D721Med (cell line): ENCODE measurements at regions not wholly inside any gene's neighbourhood (a gene's known extent, or its start where the extent isn't known, plus 50 kb on each side); places are given as distances from the start of the nearest gene placed in this dataset.
A peak's percentile ranks its signal among the peaks of the same experiment; 100 is the strongest.
"Not testable (repeated sequence)": the region's sequence is repeated elsewhere in the genome, so short reads cannot be mapped to it uniquely, and the experiment has no call there.

Source experiments
- DNase-seq: peaks from one replicate; pipeline ENCODE4 v3.0.0; 2011; ENCODE audit warnings: low spot score; ENCODE audit not compliant: insufficient read length
- FAIRE-seq: peaks from 2 replicates; lab custom pipeline; 2011; peaks lifted over from hg19 to GRCh38; lab: Jason Lieb, UNC
- CTCF ChIP-seq: IDR thresholded peaks from 2 replicates; pipeline ENCODE4 v1.5.1; 2012; ENCODE audit warnings: mild to moderate bottlenecking, control low read depth; ENCODE audit not compliant: insufficient read depth; ENCODE audit errors: missing control alignments

- FAIRE-seq (no peak), DNase-seq (no peak)
- no peak for TF ChIP-seq CTCF
These were observed 72.0 kb upstream of the FOXP2 start for GRCh38 chr7:114342431-114343179.

- DNase-seq (no peak), FAIRE-seq (no peak)
- TF ChIP-seq CTCF = no peak
These were observed 73.0 kb upstream of the FOXP2 start for GRCh38 chr7:114341648-114342047.

GRCh38 chr7:114334989-114335388 lies 79.6 kb upstream of the FOXP2 start:
- FAIRE-seq (no peak), DNase-seq (no peak)
- no peak for TF ChIP-seq CTCF

GRCh38 chr7:114329458-114329857 lies 85.2 kb upstream of the FOXP2 start:
- FAIRE-seq, DNase-seq: not testable (repeated sequence)

GRCh38 chr7:114317450-114318098 lies 97.0 kb upstream of the FOXP2 start:
- FAIRE-seq (no peak), DNase-seq (no peak)
- TF ChIP-seq CTCF = no peak

GRCh38 chr7:114312649-114313048 lies 102.0 kb upstream of the FOXP2 start:
- TF ChIP-seq CTCF = no peak
- FAIRE-seq (no peak), DNase-seq (no peak)

GRCh38 chr7:114310345-114311110 lies 104.1 kb upstream of the FOXP2 start:
- FAIRE-seq = no peak
- TF ChIP-seq CTCF = peak; percentile 13
- no peak for DNase-seq
